Naive thymus-derived CD8-positive, alpha-beta T cell (primary cell): ENCODE measurements at regions not wholly inside any gene's neighbourhood (a gene's known extent, or its start where the extent isn't known, plus 50 kb on each side); places are given as distances from the start of the nearest gene placed in this dataset.

Experiments used
- ATAC-seq, 2 donors: fragments of 150-1000 bp; cut with Tn5 transposase in 1 of 2; sonication (Bioruptor Pico), chemical (Tn5 transposase) in 1 of 2; 1 replicate in 1 of 2; 2 replicates in 1 of 2; pipeline ENCODE4 v1.10.0; 2021; ENCODE audit warnings: mild to moderate bottlenecking in 2 of 2, moderate library complexity in 2 of 2
- POLR2A ChIA-PET: fragments of 350-600 bp; sonication (Branson Sonifier 250); formaldehyde crosslinking; loops from one replicate; lab custom pipeline; 2021; ENCODE audit warnings: antibody characterized with exemption; lab: Charles Lee
- DNase-seq, 10 donors: peaks; one replicate each; pipeline versions ENCODE4 v3.0.0 to v3.0.0-alpha.2; 2020 to 2022
- H3K27ac Mint-ChIP-seq, 10 donors: one replicate each; pipeline ENCODE4 v1.8.0; 2020 to 2022; ENCODE audit warnings: mild to moderate bottlenecking in 10 of 10, mixed read lengths in 10 of 10, moderate library complexity in 4 of 10, inconsistent platforms in 1 of 10
- H3K27me3 Mint-ChIP-seq, 5 donors: one replicate each; pipeline ENCODE4 v1.8.0; 2021 to 2022; ENCODE audit warnings: mixed read lengths in 5 of 5
- H3K36me3 Mint-ChIP-seq, 3 donors: one replicate each; pipeline ENCODE4 v1.8.0; 2020 to 2022; ENCODE audit warnings: mixed read lengths in 3 of 3, mild to moderate bottlenecking in 2 of 3, inconsistent platforms in 1 of 3
- H3K4me1 Mint-ChIP-seq, 4 donors: one replicate each; pipeline ENCODE4 v1.8.0; 2021 to 2022; ENCODE audit warnings: mixed read lengths in 4 of 4
- H3K4me3 Mint-ChIP-seq, 10 donors: one replicate each; pipeline ENCODE4 v1.8.0; 2020 to 2022; ENCODE audit warnings: mild to moderate bottlenecking in 10 of 10, mixed read lengths in 10 of 10, moderate library complexity in 6 of 10, inconsistent platforms in 1 of 10
- H3K9me3 Mint-ChIP-seq, 9 donors: one replicate each; pipeline ENCODE4 v1.8.0; 2020 to 2022; ENCODE audit warnings: mixed read lengths in 9 of 9, mild to moderate bottlenecking in 3 of 9, inconsistent platforms in 1 of 9, moderate library complexity in 1 of 9

DNA sequence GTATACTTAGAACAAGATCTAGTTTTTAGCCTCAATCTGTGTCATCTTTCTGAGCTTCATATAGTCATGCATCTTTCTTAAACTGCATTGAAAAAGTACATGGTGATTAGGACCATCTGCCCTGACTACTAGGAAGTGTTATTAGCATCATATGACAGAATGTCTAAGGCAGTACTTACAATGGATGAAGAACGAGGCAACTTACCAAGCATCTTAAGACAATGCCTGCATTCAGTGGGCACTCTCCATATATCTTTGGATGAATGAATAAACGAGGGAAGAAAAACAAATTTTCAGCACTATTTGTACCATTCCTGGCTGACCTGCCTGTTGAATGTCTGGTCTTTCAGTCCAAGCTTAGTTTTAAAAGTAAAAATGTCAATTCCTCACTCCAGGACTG lies 185.4 kb upstream of the EPHA3 start:
- no peaks in the 10 kb centered on the region for H3K36me3 Mint-ChIP-seq
- no peaks in the 10 kb centered on the region for H3K27me3 Mint-ChIP-seq
- no peak for ATAC-seq
- no peak for DNase-seq
- H3K4me3 Mint-ChIP-seq, result no peak overlapping the region
- H3K27ac Mint-ChIP-seq, result no peak overlapping the region
- H3K9me3 Mint-ChIP-seq, result peaks cover 0 to 17% (median 0%) of the 10 kb centered on the region in 9 donors
- POLR2A ChIA-PET, result no interaction called here
- H3K4me1 Mint-ChIP-seq, result no peaks in the 10 kb centered on the region

DNA sequence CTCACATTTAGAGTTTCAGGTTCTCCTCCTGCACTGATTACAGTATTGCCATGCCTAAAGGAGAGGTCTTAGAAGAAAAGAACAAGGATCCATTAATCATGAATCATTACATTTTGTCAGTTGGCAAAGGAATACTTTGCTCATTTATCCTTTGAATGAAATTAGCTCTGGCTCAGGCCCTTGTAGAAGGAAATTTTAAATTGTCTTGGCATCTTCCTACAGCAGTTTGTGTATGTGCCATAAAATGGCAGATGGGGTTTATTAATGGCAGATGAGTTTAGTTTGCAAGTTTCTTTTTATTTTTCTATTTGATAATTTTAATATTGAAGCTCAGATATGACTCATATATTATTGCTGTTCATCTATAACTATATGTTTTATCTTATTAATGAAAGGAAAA lies 181.2 kb upstream of the EPHA3 start:
- H3K27ac Mint-ChIP-seq, result no peak overlapping the region
- no peak for DNase-seq
- POLR2A ChIA-PET, result no interaction called here
- H3K36me3 Mint-ChIP-seq, result no peaks in the 10 kb centered on the region
- no peaks in the 10 kb centered on the region for H3K27me3 Mint-ChIP-seq
- H3K4me1 Mint-ChIP-seq, result no peaks in the 10 kb centered on the region
- ATAC-seq, result no peak
- H3K4me3 Mint-ChIP-seq, result no peak overlapping the region
- H3K9me3 Mint-ChIP-seq, result peaks cover 0 to 16% (median 0%) of the 10 kb centered on the region in 9 donors

DNA sequence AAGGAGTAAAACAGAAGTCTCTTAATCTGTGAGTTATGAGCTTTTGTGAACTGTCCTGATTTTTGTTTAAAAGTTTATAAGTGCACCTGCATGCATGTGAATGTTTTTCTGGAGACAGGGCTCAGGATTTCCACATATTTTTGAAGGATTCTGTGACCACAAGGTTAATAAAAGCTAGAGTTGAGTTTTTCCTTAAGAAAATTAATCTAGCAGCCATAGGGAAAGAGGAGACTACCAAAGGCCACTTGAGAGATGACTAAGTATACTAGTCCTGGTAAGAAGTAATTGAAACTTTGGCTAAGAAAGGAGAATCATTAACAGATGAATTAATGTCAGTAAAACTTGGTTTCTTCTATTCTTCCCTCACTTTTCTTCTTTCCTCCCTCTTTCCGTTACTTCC lies 176.8 kb upstream of the EPHA3 start:
- no peak overlapping the region for H3K4me3 Mint-ChIP-seq
- peaks cover 0 to 18% (median 2%) of the 10 kb centered on the region in 9 donors for H3K9me3 Mint-ChIP-seq
- no peaks in the 10 kb centered on the region for H3K4me1 Mint-ChIP-seq
- POLR2A ChIA-PET, result no interaction called here
- no peak for ATAC-seq
- H3K36me3 Mint-ChIP-seq, result peaks cover 0 to 4% (median 0%) of the 10 kb centered on the region in 3 donors
- DNase-seq, result no peak
- H3K27ac Mint-ChIP-seq, result no peak overlapping the region
- H3K27me3 Mint-ChIP-seq, result peaks cover 0 to 3% (median 0%) of the 10 kb centered on the region in 5 donors

DNA sequence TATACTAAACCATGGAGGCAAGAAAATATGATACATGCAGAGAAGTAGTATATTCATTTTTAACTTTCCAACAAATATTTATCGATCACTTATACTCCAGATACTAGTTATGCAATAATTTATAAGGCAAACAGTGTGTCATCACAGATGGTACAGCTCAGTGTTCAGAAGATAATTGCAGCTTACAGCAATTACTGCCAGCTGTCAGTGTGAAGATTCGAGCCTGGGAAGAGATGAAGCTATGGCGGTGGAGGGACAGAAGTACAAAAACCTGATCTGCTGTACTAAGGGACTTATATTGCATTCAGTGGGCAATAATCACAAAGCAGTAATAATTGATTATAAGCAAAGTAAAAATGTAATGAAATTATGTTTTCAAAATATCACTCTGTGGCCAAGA lies 170.6 kb upstream of the EPHA3 start:
- Mint-ChIP-seq H3K4me1 (no peaks in the 10 kb centered on the region), H3K27me3 (peaks cover 0 to 3% (median 0%) of the 10 kb centered on the region in 5 donors), H3K36me3 (peaks cover 0 to 4% (median 0%) of the 10 kb centered on the region in 3 donors), H3K27ac (no peak overlapping the region), H3K4me3 (no peak overlapping the region), H3K9me3 (peaks cover 0 to 40% (median 9%) of the 10 kb centered on the region in 9 donors)
- ATAC-seq, result no peak
- POLR2A ChIA-PET, result no interaction called here
- DNase-seq, result no peak

DNA sequence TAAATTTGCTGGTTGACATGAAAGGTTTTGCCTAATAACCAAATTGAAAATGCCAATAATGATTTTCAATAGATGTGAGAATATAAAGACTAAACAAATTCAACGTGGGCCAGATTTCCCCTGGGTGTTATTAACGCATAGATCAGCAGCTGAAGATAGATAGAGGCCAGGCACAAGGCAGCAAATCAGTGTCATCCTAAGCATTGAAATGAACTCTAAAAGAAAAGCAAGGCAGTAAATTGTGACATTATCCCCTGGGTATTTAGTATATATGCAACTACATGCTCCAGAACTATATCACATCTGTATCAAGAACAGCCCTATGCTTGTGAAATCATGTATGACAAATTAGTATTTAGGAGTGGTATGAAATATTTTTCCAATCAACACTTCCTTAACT lies 167.1 kb upstream of the EPHA3 start:
- POLR2A ChIA-PET, result no interaction called here
- no peaks in the 10 kb centered on the region for H3K4me1 Mint-ChIP-seq
- DNase-seq, result no peak
- no peak overlapping the region for H3K4me3 Mint-ChIP-seq
- no peak overlapping the region for H3K27ac Mint-ChIP-seq
- H3K36me3 Mint-ChIP-seq, result no peaks in the 10 kb centered on the region
- no peaks in the 10 kb centered on the region for H3K27me3 Mint-ChIP-seq
- no peak for ATAC-seq
- peaks cover 0 to 24% (median 10%) of the 10 kb centered on the region in 9 donors for H3K9me3 Mint-ChIP-seq

DNA sequence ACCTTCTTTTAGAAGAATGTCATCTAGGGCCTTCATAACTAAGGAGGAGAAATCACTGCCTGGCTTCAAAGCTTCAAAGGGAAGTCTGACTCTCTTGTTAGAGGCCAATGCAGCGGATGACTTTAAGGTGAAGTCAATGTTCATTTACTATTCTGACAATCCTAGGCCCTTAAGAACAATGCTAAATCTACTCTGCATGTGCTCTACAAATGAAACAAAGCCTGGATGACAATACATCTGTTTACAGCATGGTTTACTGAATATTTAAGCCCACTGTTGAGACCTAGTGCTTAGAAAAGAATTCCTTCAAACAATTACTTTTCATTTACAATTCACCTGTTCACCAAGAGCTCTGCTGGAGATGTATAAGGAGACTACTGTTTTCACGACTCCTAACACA lies 160.4 kb upstream of the EPHA3 start:
- DNase-seq (no peak), ATAC-seq (no peak)
- Mint-ChIP-seq H3K4me3 (no peak overlapping the region), H3K9me3 (peaks cover 0 to 14% (median 5%) of the 10 kb centered on the region in 9 donors), H3K27ac (no peak overlapping the region), H3K27me3 (no peaks in the 10 kb centered on the region), H3K36me3 (no peaks in the 10 kb centered on the region), H3K4me1 (no peaks in the 10 kb centered on the region)
- POLR2A ChIA-PET, result no interaction called here

DNA sequence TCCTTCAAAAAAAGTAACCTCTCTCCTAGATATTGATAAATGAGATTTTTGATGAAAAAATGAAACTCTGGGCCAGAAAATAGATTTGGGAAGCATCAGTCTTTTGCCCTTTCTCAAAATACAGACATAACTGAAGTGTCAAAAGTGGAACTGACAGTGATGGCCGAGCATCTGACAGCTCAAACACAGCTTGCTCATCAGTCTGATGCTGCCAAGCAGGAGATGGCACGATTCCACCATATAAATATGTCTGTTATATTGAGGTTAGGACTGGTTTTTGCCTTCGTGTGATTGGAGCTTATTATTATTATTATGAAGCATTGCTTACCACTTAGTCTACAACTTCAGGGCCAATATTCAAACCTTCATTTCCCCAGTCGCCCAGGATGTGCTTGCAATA lies 152.6 kb upstream of the EPHA3 start:
- Mint-ChIP-seq H3K4me1 (no peaks in the 10 kb centered on the region), H3K27ac (no peak overlapping the region), H3K4me3 (no peak overlapping the region), H3K9me3 (peaks cover 0 to 14% (median 2%) of the 10 kb centered on the region in 9 donors), H3K36me3 (no peaks in the 10 kb centered on the region), H3K27me3 (no peaks in the 10 kb centered on the region)
- no peak for ATAC-seq
- no peak for DNase-seq
- POLR2A ChIA-PET, result no interaction called here

DNA sequence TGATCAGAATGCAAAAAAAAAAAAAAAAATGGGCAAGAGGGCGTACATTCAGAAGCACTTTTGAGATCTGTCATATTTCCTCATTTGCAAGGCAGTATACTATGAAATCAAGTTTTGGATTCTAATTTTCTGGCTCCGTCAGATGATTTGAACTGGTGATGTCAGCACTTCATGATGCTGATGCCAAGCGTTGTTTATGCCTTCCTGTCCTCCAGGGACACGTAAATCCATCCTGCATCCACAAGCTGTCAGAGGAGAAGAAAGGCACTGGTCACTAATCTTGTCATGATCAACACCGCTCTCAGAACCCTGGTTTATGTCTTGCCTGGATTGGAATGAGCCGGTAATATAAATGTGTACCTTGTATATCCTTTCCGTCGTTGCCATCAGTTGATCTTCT lies 152.1 kb upstream of the EPHA3 start:
- Mint-ChIP-seq H3K9me3 (peaks cover 0 to 14% (median 2%) of the 10 kb centered on the region in 9 donors), H3K4me1 (no peaks in the 10 kb centered on the region), H3K4me3 (no peak overlapping the region), H3K27ac (no peak overlapping the region), H3K36me3 (no peaks in the 10 kb centered on the region), H3K27me3 (no peaks in the 10 kb centered on the region)
- DNase-seq, result no peak
- POLR2A ChIA-PET, result no interaction called here
- ATAC-seq, result no peak

DNA sequence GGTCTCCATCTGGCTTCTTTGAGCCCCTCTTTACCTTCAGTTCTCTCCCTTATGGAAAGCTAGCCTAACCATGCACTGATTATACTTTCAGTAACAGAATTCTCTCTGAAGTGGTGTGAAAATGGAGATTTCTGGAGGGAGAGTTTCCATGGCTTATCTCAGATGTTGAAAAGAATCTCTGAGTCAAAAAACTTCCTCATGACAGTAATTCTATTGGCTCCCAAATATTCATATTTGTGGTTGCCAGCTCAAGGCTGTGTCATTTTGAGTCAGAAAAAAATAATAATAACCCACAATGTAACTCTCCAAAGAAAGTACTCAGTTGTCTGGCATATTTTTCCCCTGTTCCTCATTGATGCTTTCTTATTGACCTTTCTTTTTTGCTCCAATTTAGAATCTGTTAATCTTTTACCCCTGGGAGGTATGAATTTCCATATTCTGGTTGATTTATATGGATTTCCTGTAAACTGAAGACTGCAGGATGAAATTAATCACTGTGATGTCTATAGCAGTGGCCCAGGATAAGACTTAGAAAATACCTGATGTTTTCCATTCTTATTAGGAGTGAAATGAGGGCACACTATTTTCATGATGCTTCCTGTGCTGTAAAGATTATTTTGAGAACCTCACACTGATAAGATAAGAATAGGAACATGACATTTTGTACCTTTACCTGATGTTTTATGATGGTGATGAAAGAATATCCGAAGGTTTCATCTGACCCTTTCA lies 149.5 kb upstream of the EPHA3 start:
- peaks cover 0 to 10% (median 3%) of the 10 kb centered on the region in 9 donors for H3K9me3 Mint-ChIP-seq
- no peaks in the 10 kb centered on the region for H3K36me3 Mint-ChIP-seq
- no peaks in the 10 kb centered on the region for H3K4me1 Mint-ChIP-seq
- H3K27me3 Mint-ChIP-seq, result no peaks in the 10 kb centered on the region
- ATAC-seq (no peak), DNase-seq (no peak)
- H3K27ac Mint-ChIP-seq, result no peak overlapping the region
- no peak overlapping the region for H3K4me3 Mint-ChIP-seq
- POLR2A ChIA-PET, result no interaction called here

DNA sequence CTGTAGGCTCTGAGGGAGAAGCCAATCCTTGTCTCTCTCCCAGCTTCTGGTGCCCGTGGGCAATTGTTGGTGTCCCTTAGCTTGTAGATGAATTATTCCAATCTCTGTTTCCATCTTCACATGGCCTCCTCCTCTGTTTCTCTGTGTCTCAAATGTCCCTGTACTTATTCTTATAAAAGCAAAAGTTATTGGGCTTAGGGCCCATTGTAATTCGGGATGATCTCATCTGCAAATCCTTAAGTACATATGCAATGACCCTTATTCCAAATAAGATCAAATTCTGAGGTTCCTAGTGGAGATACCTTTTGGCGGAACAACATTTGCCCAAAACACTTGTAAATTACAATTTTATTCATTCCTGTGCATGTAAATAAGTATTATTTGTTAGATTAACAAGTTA lies 147.4 kb upstream of the EPHA3 start:
- ATAC-seq (no peak), DNase-seq (no peak)
- Mint-ChIP-seq H3K9me3 (peaks cover 0 to 17% (median 6%) of the 10 kb centered on the region in 9 donors), H3K27me3 (no peaks in the 10 kb centered on the region), H3K36me3 (no peaks in the 10 kb centered on the region), H3K4me1 (no peaks in the 10 kb centered on the region), H3K27ac (no peak overlapping the region), H3K4me3 (no peak overlapping the region)
- POLR2A ChIA-PET, result no interaction called here

DNA sequence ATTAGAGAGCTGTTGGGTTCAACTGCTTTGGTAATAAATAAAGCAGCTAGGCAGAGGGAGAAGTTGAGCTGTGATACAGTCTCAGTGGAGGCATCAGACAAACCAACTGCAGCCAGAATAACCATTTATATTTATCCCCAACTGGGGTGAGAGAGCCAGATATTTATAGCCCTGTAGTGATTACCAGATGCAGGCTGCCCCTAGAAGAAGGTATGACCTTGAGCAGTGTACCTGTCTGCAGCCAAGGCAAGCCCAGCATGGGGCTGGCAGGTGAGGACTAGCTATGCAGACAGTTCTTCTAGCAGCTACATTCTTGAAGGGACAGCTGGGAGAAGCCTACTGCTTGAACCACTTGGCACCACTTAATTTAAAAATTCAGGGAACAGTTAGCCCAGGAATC lies 144.4 kb upstream of the EPHA3 start:
- Mint-ChIP-seq H3K36me3 (no peaks in the 10 kb centered on the region), H3K27me3 (no peaks in the 10 kb centered on the region), H3K27ac (no peak overlapping the region), H3K4me1 (no peaks in the 10 kb centered on the region), H3K4me3 (no peak overlapping the region), H3K9me3 (peaks cover 0 to 17% (median 3%) of the 10 kb centered on the region in 9 donors)
- no peak for ATAC-seq
- no peak for DNase-seq
- POLR2A ChIA-PET, result no interaction called here

DNA sequence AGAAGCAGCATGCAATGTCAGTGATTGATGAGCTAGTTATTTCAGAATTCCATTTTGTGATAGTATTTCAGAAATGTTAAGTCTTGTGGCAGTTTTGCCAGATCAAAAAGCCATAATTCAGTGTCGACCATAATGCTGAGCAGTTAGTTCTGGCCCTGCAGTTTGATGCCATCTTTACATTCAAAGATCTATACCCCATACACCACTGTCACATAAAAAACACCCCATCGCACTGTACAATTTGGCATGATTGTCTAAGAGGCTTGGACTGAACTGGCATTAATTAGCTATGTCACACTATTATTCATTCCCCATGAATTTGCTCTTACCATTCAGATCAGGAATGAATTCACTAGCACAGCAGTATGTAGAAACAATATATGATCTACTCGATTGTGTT lies 127.7 kb upstream of the EPHA3 start:
- Mint-ChIP-seq H3K36me3 (no peaks in the 10 kb centered on the region), H3K27ac (no peak overlapping the region), H3K27me3 (no peaks in the 10 kb centered on the region), H3K4me1 (no peaks in the 10 kb centered on the region), H3K4me3 (no peak overlapping the region), H3K9me3 (peaks cover 0 to 23% (median 8%) of the 10 kb centered on the region in 9 donors)
- POLR2A ChIA-PET, result no interaction called here
- no peak for DNase-seq
- ATAC-seq, result no peak

DNA sequence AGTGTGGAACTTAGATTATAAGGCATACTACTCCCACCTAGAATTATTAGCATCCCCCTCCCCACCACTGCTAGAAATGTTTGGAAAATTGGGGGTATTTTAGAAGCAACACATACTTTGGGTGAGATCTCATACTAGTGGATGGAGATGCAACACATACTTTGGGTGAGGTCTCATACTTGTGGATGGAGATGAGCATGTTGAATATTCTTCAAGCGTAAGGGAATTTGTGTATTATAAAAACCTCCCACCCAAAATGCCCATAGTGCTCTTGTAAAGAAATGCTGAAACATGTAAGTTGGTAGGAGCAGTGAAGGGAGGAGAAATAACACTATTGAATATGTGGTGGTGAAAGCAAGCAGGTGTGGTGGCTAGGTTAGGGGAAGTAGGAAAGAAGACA lies 124.0 kb upstream of the EPHA3 start:
- H3K4me1 Mint-ChIP-seq, result no peaks in the 10 kb centered on the region
- H3K9me3 Mint-ChIP-seq, result peaks cover 0 to 19% (median 0%) of the 10 kb centered on the region in 9 donors
- H3K36me3 Mint-ChIP-seq, result no peaks in the 10 kb centered on the region
- H3K4me3 Mint-ChIP-seq, result no peak overlapping the region
- no peak overlapping the region for H3K27ac Mint-ChIP-seq
- POLR2A ChIA-PET, result no interaction called here
- ATAC-seq (no peak), DNase-seq (no peak)
- H3K27me3 Mint-ChIP-seq, result no peaks in the 10 kb centered on the region

DNA sequence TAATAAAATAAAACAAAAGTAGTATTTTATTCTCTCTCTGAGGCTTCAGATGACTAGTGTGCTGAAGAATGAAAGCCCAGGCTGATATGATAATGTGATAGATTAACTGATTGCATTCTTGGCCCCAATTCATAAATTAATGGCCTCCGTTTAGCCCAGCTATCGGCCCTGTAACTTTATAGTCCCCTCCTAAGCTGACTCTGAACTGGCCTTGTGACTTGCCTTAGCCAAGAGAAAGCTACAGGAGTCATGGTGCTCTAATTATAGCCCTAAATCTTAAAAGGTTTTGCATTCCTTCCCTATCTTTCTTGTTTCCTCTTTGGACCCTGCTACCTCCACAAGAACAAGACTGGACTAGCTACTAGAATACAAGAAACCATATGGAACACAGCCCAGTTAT lies 123.2 kb upstream of the EPHA3 start:
- ATAC-seq, result no peak
- no peak for DNase-seq
- POLR2A ChIA-PET, result no interaction called here

More for the DNA sequence above, 123.2 kb upstream of the EPHA3 start:
- Mint-ChIP-seq H3K4me3 (no peak overlapping the region), H3K9me3 (peaks cover 0 to 19% (median 0%) of the 10 kb centered on the region in 9 donors), H3K4me1 (no peaks in the 10 kb centered on the region), H3K36me3 (no peaks in the 10 kb centered on the region), H3K27ac (no peak overlapping the region), H3K27me3 (no peaks in the 10 kb centered on the region)
